GM12892 (cell line): ENCODE measurements at regions not wholly inside any gene's neighbourhood (a gene's known extent, or its start where the extent isn't known, plus 50 kb on each side); places are given as distances from the start of the nearest gene placed in this dataset.
A peak's percentile ranks its signal among the peaks of the same experiment; 100 is the strongest.

Experiments used
- DNase-seq: peaks from one replicate; pipeline ENCODE4 v3.0.0; 2011; ENCODE audit not compliant: insufficient read length
- FAIRE-seq: peaks from 2 replicates; lab custom pipeline; 2011; peaks lifted over from hg19 to GRCh38; lab: Jason Lieb, UNC
- POLR2A ChIP-seq: IDR thresholded peaks from 2 replicates; pipeline ENCODE4 v1.6.1; 2011; ENCODE audit warnings: low read depth, low read length, control low read depth
- POLR2AphosphoS5 ChIP-seq: IDR thresholded peaks from 2 replicates; pipeline ENCODE4 v1.6.1; 2011; ENCODE audit warnings: low read depth, low read length, control low read depth
- TAF1 ChIP-seq: IDR thresholded peaks from 2 replicates; pipeline ENCODE4 v1.6.1; 2011; ENCODE audit warnings: low read depth, mild to moderate bottlenecking, control low read depth, low read length, borderline replicate concordance

GRCh38 chr17:83195330-83196023, 116.1 kb downstream of the METRNL start:
- TF ChIP-seq TAF1, result no peak
- no peak for TF ChIP-seq POLR2A
- TF ChIP-seq POLR2AphosphoS5, result no peak
- DNase-seq (no peak), FAIRE-seq (no peak)

DNA sequence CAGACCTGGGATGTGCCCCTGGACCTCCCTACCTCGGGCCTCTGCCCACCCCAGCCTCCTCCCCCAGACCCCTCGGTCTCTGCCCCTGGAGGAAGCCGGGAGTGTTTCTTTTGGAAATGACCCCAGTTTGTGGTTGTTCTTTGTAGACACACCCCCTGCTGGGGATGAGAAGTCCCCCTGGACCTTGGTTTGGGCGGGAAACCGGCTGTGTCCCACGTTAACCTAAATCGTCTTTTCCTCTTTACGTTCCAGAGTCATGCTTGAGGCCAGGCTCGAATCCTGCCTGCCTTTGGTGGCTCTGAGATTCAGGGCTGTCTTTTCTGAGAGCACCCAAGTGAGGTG, 116.6 kb downstream of the METRNL start:
- TF ChIP-seq POLR2A, result no peak
- TF ChIP-seq POLR2AphosphoS5, result no peak
- no peak for TF ChIP-seq TAF1
- DNase-seq (no peak), FAIRE-seq (no peak)

GRCh38 chr17:83196366-83196765, 117.0 kb downstream of the METRNL start:
- FAIRE-seq (no peak), DNase-seq (no peak)
- no peak for TF ChIP-seq POLR2AphosphoS5
- TF ChIP-seq TAF1, result no peak
- no peak for TF ChIP-seq POLR2A

GRCh38 chr17:83196973-83197880, 117.8 kb downstream of the METRNL start:
- DNase-seq (no peak), FAIRE-seq (no peak)

GRCh38 chr17:83198366-83199341, 119.2 kb downstream of the METRNL start:
- DNase-seq (no peak), FAIRE-seq (no peak)
- no peak for TF ChIP-seq TAF1
- TF ChIP-seq POLR2A, result no peak
- no peak for TF ChIP-seq POLR2AphosphoS5

More at GRCh38 chr17:83196973-83197880, 117.8 kb downstream of the METRNL start:
- TF ChIP-seq POLR2AphosphoS5 (no peak), POLR2A (no peak), TAF1 (no peak)

DNA sequence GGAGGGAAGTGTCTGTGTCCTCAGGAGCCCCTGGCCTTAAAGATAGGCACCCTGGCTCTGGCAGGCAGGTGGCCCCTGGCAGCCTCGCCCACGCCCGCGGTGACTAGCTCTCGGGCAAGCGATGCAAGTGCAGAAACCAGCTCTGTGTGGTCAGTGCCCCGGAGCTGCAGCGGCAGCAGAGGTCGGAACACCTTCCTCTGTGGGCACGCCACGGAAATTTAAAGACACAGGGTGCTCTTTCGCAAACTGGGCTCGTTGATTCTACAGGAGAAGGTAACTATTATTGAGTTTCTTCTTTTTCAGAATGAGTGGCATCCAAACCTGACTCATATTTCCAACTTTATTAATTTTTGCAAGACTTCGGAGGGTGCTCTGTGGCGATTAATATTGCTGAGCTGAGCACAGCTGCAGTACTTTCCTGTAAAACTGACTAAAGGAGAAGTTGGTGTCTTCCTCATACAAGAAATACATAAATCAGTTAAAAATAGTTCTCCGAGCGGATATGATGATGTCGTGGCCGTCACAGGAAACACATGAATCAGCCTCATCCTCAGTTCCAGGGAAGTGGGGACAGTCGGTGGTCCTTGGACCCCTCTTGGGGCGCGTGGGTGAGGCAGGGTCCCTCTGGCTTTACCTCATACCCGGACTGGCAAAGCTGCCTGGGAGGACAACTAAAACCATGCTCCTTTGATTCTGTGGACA, 120.2 kb downstream of the METRNL start:
- TF ChIP-seq POLR2A (no peak), TAF1 (no peak), POLR2AphosphoS5 (no peak)
- FAIRE-seq, result peak; percentile 46
- DNase-seq, result no peak

- DNase-seq (no peak), FAIRE-seq (no peak)
- TF ChIP-seq POLR2A, result no peak
- no peak for TF ChIP-seq POLR2AphosphoS5
- TF ChIP-seq TAF1, result no peak
Measured at GRCh38 chr17:83200231-83200699, 120.9 kb downstream of the METRNL start.

DNA sequence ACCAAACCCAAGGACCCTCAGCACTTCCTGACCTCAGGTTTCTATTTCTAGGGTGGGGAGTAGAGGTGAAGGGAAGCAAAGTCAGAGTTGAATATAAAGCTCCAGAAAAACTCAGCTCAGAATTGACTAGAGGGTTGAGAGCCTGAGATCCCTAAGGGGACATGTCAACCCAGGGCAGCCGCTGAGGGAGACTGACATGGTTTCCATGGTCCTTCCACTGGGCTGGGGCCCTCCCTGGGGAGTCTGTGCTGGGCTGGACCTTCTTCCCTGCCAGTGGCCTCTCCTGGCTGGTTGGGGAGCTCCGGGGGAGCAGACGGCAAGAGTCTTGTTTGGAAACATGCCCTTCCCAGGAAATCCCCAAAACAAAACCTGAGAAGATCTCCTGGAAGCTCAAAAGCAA, 121.3 kb downstream of the METRNL start:
- DNase-seq, result no peak
- TF ChIP-seq POLR2A (no peak), POLR2AphosphoS5 (no peak), TAF1 (no peak)
- FAIRE-seq, result no peak

GRCh38 chr17:83201206-83202001, 122.0 kb downstream of the METRNL start:
- FAIRE-seq (peak; percentile 42), DNase-seq (no peak)
- no peak for TF ChIP-seq POLR2AphosphoS5
- no peak for TF ChIP-seq TAF1
- TF ChIP-seq POLR2A, result no peak
